IMR-90 (cell line): ENCODE measurements at regions not wholly inside any gene's neighbourhood (a gene's known extent, or its start where the extent isn't known, plus 50 kb on each side); places are given as distances from the start of the nearest gene placed in this dataset.

Source experiments
- CEBPB ChIP-seq: IDR thresholded peaks from 2 replicates; pipeline ENCODE4 v1.6.1; 2012; ENCODE audit warnings: low read depth, low read length, improper control_type of control experiment
- CTCF ChIP-seq: conservative IDR thresholded peaks from 2 replicates; pipeline ENCODE4 v1.5.1; 2012; ENCODE audit warnings: mild to moderate bottlenecking, low read depth, low read length, improper control_type of control experiment
- ELK1 ChIP-seq: fragments of 150-350 bp; IDR thresholded peaks from 2 replicates; pipeline ENCODE4 v1.6.1; 2016; ENCODE audit warnings: low read depth, mild to moderate bottlenecking, low read length, moderate library complexity, borderline replicate concordance
- FOS ChIP-seq: fragments of 150-350 bp; IDR thresholded peaks from 2 replicates; pipeline ENCODE4 v1.6.1; 2016; ENCODE audit warnings: low read depth, low read length
- MAZ ChIP-seq: IDR thresholded peaks from 2 replicates; pipeline ENCODE4 v1.6.1; 2012; ENCODE audit warnings: low read depth, mild to moderate bottlenecking, low read length, improper control_type of control experiment, moderate library complexity, borderline replicate concordance
- MXI1 ChIP-seq: IDR thresholded peaks from 2 replicates; pipeline ENCODE4 v1.6.1; 2012; ENCODE audit warnings: low read depth, mild to moderate bottlenecking, low read length, moderate library complexity, borderline replicate concordance
- POLR2A ChIP-seq: IDR thresholded peaks from 2 replicates; pipeline ENCODE4 v1.6.1; 2012; ENCODE audit warnings: mild to moderate bottlenecking, low read depth, low read length
- RAD21 ChIP-seq: IDR thresholded peaks from 2 replicates; pipeline ENCODE4 v1.6.1; 2012; ENCODE audit warnings: low read length, improper control_type of control experiment
- RCOR1 ChIP-seq: IDR thresholded peaks from 2 replicates; pipeline ENCODE4 v1.6.1; 2012; ENCODE audit warnings: mild to moderate bottlenecking, low read length, improper control_type of control experiment; ENCODE audit not compliant: insufficient replicate concordance
- RFX5 ChIP-seq: IDR thresholded peaks from 2 replicates; pipeline ENCODE4 v1.8.0; 2012; ENCODE audit warnings: low read depth, mild to moderate bottlenecking, low read length, moderate library complexity
- SMC3 ChIP-seq: fragments of 150-350 bp; IDR thresholded peaks from 2 replicates; pipeline ENCODE4 v1.6.1; 2016; ENCODE audit warnings: low read depth, mild to moderate bottlenecking, antibody characterized with exemption, low read length, moderate library complexity

GRCh38 chr4:14552119-14552518 lies 450.2 kb upstream of the CPEB2 start:
- TF ChIP-seq CTCF (no peak), POLR2A (no peak), RFX5 (no peak), SMC3 (no peak), CEBPB (no peak), RCOR1 (no peak), MAZ (no peak), RAD21 (no peak), ELK1 (no peak), FOS (no peak), MXI1 (no peak)
